ENCODE measurements at regions not wholly inside any gene's neighbourhood (a gene's known extent, or its start where the extent isn't known, plus 50 kb on each side); places are given as distances from the start of the nearest gene placed in this dataset.

- DNase-seq: no peak
Observed at GRCh38 chr6:91328241-91328640, 741.4 kb upstream of the MAP3K7 start.

- no peak for DNase-seq
Observed at GRCh38 chr6:91324711-91325110, 737.8 kb upstream of the MAP3K7 start.

DNA sequence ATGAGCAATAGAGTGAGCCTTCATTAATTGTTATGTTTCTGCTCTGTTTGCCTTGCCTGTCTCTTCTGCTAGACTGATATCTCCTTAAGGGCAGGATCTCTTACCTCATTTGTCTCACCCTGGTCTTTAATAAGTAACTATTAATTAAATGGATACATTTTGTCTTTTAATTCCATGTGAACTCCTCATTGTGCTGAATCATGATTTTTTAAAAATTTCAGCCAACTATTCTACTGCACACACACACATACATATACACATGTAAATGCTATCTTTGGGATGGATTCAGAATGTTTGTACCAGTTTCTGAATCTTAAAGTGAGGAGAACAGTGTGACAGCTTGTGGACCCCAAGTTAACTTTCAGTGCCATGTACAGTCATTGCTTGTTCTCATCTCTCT lies 731.1 kb upstream of the MAP3K7 start:
- no peak for DNase-seq

DNA sequence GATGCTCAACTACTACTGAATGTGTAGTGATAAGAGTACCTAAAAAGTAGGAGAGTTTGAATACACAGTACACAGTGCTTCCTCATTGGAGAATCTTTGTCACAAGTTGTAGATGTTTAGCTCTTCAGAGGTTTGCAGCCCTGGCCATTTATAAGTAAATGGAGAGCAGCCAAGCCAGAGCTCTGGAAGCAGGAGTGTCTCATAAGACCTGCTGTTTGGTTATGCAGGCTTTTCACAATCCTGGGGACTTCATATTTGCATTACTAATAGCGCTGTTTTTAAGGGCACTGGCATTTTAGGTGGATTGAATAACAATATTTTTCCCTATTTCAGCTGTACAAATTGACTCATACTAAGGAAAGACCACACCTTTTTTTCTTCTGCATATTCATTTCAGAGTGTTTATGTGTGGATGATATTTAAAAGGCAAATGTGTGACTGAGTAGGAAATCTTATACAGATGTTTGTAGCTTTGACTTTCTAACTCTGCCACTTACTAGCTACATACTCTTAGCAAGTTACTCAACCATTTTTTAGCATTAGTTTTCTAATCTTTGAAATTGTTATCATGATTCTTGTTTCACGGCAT lies 730.5 kb upstream of the MAP3K7 start:
- DNase-seq: no peak

DNA sequence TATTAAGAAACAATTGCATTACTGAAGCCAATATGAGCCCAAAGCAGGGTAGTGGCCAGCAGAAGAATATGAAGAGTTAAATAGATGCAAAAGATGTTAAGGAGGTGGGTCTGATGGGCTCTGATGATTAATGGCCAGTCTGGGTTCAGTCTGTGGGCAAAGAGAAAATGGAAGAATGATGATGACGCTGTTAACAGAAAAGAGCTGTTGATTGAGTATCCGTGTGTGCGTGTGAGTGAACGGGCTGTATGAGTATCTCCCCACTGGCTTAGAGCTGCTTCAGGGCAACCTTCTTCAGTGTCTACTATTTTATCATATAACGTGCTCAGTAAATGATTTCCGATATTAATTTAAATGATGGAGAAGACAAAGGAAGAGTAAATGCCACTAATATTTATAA lies 723.3 kb upstream of the MAP3K7 start:
- DNase-seq: no peak

DNA sequence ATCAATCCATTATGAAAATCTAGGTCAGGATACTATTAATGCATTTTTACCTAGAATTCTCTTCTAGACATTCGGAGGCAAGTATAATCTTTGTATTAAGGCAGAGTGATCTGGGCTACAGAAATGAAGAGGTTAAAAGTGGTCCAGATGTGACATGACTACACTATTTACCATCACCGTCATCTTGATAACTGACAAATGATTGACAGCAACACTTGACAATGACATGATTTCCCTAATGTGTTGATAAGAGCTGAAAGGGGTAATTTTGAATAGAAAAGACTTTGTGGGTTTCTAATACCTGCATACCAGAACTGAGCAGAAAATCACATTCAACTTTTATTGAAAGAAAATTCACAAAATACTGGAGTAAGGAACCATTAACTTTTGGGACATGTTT lies 718.9 kb upstream of the MAP3K7 start:
- no peak for DNase-seq

DNA sequence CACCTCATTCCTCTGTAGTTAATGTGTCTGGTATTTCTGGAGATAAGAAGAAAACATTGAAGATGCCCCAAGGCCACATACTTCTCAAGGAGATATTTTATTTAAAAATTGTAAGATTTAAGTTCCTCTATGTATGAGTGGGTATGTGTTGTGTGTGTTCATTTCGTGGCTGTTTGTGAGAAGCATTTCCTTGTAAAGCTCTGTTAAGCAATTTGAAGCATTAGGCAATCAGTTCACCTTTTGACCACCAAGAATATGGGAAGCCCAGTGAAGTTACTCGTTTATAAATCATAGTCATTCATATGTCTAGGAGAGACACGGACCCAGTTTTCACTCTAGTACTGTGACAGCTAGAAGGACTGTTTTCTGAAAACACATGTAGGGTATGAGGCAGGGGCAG lies 717.6 kb upstream of the MAP3K7 start:
- no peak for DNase-seq

DNA sequence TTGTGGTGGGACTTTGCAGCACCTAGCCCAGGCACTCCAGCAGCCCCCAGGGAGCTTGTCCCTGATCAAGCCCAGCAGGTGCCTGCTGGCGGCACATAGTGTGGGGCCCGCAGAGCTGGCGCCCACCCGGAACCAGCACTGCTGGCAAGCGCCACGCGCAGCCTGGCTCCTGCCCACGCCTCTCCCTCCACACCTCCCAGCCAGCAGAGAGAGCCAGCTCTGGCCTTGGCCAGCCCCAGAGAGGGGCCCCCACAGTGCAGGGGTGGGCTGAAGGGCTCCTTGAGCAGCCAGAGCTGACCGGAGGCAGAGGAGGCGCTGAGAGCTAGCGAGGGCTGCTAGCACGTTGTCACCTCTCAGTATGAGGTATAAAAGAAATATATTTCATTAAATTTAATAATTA lies 716.5 kb upstream of the MAP3K7 start:
- DNase-seq: no peak

GRCh38 chr6:91299544-91300491 lies 712.9 kb upstream of the MAP3K7 start:
- DNase-seq: no peak

GRCh38 chr6:91298543-91299145 lies 711.8 kb upstream of the MAP3K7 start:
- DNase-seq: no peak

DNA sequence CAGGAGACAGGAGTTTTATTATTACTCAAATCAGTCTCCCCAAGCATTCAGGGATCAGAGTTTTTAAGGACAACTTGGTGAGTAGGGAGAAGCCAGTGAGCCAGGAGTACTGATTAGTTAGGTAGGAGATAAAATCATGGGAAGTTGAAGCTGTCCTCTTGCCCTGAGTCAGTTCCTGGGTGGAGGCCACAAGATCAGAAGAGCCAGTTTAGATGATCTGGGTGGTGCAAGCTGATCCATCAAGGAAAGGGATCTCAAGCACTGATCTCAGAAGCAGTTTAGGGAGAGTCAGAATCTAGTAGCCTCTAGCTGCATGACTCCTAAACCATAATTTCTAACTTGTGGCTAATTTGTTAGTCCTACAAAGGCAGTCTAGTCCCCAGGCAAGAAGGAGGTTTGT lies 706.5 kb upstream of the MAP3K7 start:
- no peak for DNase-seq

- DNase-seq: no peak
Observed at GRCh38 chr6:91291071-91291470, 704.2 kb upstream of the MAP3K7 start.

- DNase-seq: no peak
Observed at GRCh38 chr6:91288741-91289140, 701.9 kb upstream of the MAP3K7 start.

DNA sequence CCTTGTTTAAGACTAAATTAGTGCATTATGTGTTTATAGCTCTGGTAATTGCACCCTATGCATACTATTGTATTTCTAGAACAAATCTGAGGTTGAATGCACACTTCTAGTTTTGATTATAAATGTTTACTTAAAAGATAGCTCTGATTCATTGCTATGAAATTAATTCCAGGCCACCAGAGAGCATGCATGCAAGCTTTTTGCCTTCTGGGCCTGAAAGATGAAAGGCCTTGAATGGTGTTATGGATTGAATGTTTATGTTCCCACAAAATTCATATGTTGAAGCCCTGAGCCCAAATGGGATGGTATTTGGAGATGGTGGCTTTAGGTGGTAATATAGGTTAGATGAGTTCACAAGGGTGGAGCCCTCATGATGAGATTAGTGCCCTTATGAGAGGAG lies 695.0 kb upstream of the MAP3K7 start:
- DNase-seq: no peak

DNA sequence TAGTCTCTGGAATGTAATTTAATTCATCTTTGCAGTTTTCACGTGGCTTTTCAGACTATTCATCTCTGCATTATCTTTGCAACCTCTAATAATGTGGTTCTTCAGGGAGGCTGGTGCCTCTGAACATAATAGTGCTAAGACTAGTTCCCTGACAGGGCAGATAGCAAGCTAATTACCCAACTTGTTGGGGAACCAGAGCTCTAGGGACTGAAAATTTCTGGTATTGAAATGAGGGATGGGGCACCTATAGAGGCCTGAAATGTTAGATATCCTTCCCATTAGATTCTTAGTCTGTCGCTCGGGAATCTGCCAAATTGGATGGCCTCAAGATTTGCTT lies 693.6 kb upstream of the MAP3K7 start:
- DNase-seq: no peak

GRCh38 chr6:91279740-91280493 lies 693.0 kb upstream of the MAP3K7 start:
- DNase-seq: no peak

DNA sequence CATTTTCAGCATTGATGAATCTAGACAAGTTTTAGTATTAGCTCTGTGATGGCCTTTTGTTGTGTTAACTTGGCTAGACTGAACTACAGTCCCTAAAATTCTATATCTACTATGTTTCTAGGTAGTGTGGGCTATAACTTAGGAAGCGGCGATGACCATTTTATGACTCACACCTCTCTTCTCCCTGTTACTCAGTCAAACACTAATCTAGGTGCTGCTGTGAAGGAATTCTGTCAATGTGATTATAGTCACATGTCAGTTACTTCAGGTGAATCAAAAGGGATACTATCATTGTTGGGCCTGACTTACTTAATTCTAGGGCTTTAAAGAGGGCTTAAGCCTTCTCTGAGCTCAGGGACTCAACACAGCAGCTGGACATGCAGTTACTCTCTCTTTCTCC lies 691.5 kb upstream of the MAP3K7 start:
- no peak for DNase-seq

DNA sequence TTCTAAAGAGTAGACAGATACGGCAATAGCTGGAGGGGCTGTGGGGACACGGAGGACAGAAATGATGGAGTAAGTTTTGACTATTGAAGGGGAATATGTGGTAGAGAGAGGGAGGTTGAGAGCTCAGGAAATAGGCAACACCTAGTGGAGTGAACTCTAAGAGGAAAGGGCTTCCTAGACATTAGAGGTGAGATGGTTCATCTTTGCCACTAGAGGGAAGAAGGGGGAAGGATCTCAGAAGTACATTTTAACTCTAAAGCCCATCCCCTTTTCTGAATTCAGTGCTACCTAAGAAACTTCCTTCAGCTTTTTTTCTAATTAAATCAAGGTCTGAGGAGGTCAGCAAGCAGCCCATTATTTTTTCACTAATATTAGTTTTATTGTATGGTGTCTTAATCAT lies 689.4 kb upstream of the MAP3K7 start:
- peak; percentile 45 for DNase-seq

- no peak for DNase-seq
Observed at GRCh38 chr6:91273729-91274128, 686.9 kb upstream of the MAP3K7 start.

DNA sequence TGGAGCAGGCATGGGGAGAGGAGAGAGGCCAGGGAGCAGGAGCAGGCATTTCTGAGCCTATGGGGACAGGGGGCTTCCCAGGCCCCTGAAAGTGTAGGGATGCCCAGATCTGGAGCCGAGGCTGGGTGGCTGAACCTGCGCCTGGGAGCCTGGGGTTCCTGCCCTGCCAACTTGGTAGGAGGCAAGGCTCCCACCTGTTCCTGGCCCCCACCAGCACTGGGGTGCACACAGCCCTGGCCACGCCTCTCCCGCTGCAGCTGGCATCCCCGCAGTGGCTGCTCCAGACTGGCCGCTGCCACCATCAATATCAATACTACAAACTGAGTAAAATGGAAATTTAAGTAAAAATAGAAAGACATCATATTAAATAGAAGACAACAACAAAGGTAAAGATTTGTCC lies 684.9 kb upstream of the MAP3K7 start:
- no peak for DNase-seq

DNA sequence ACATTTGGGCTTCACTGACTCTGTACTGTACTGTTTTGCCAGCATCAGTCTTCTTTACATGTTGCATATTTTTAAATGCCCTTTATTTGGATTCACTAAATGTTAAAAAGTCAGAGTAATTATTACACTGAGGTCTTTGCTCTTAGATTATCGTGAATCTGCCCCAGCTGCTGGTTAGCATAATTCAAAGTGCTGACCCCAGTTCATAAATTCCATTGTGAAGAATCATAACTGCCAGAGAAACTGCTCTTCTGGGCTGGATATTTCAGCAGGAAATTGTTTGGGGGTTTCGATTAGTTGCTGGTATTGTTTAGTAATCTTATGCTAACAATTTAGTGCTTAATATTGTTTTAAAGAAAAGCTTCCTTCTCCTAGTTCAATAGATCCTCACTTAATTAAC lies 682.1 kb upstream of the MAP3K7 start:
- no peak for DNase-seq

GRCh38 chr6:91267246-91267645 lies 680.4 kb upstream of the MAP3K7 start:
- DNase-seq: no peak

- no peak for DNase-seq
Observed at GRCh38 chr6:91266156-91266555, 679.3 kb upstream of the MAP3K7 start.

GRCh38 chr6:91243436-91243835 lies 656.6 kb upstream of the MAP3K7 start:
- no peak for DNase-seq
